AG04450 (cell line): ENCODE measurements at regions not wholly inside any gene's neighbourhood (a gene's known extent, or its start where the extent isn't known, plus 50 kb on each side); places are given as distances from the start of the nearest gene placed in this dataset.

Source experiments
- CTCF ChIA-PET: fragments of 300-600, 350-600 bp; formaldehyde crosslinking; extraction: SDS; loops from one replicate; lab custom pipeline; 2022; ENCODE audit warnings: antibody characterized with exemption, inconsistent platforms; lab: Charles Lee
- POLR2A ChIA-PET: fragments of 350-600 bp; formaldehyde crosslinking; extraction: SDS; loops from one replicate; lab custom pipeline; 2021; ENCODE audit warnings: antibody characterized with exemption, inconsistent platforms; lab: Yijun Ruan, JAX
- DNase-seq: peaks from one replicate; pipeline ENCODE4 v3.0.0-alpha.2; 2011; ENCODE audit warnings: low read depth, low spot score
- H3K27ac ChIP-seq: one replicate; pipeline ENCODE4 v1.5.1; 2012; ENCODE audit warnings: low read depth, low read length, control low read depth
- H3K27me3 ChIP-seq: one replicate; pipeline ENCODE4 v1.6.0; 2012; ENCODE audit warnings: low read length; ENCODE audit not compliant: control insufficient read depth, insufficient read depth
- H3K4me3 ChIP-seq: 2 replicates; pipeline ENCODE4 v1.5.1; 2011; ENCODE audit warnings: mild to moderate bottlenecking, low read depth, low read length, control low read depth
- H3K9me3 ChIP-seq: 2 replicates; pipeline ENCODE4 v1.5.1; 2012; ENCODE audit warnings: low read length; ENCODE audit not compliant: control insufficient read depth, insufficient read depth
- TF ChIP-seq, protein P1 (sequence below): IDR thresholded peaks from 2 replicates; pipeline ENCODE4 v1.5.1; 2011; ENCODE audit warnings: low read depth, low read length, control low read depth, inconsistent platforms

GRCh38 chr13:81846771-81847170 lies 1505.8 kb upstream of the SPRY2 start:
- CTCF ChIA-PET = no interaction called here
- H3K27ac ChIP-seq = no peak overlapping the region
- POLR2A ChIA-PET = no interaction called here
- H3K4me3 ChIP-seq = no peak overlapping the region
- no peak for DNase-seq
- TF ChIP-seq, protein P1, sequence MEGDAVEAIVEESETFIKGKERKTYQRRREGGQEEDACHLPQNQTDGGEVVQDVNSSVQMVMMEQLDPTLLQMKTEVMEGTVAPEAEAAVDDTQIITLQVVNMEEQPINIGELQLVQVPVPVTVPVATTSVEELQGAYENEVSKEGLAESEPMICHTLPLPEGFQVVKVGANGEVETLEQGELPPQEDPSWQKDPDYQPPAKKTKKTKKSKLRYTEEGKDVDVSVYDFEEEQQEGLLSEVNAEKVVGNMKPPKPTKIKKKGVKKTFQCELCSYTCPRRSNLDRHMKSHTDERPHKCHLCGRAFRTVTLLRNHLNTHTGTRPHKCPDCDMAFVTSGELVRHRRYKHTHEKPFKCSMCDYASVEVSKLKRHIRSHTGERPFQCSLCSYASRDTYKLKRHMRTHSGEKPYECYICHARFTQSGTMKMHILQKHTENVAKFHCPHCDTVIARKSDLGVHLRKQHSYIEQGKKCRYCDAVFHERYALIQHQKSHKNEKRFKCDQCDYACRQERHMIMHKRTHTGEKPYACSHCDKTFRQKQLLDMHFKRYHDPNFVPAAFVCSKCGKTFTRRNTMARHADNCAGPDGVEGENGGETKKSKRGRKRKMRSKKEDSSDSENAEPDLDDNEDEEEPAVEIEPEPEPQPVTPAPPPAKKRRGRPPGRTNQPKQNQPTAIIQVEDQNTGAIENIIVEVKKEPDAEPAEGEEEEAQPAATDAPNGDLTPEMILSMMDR = no peak
- no peaks in the 10 kb centered on the region for H3K27me3 ChIP-seq
- peaks cover 2% of the 10 kb centered on the region for H3K9me3 ChIP-seq

DNA sequence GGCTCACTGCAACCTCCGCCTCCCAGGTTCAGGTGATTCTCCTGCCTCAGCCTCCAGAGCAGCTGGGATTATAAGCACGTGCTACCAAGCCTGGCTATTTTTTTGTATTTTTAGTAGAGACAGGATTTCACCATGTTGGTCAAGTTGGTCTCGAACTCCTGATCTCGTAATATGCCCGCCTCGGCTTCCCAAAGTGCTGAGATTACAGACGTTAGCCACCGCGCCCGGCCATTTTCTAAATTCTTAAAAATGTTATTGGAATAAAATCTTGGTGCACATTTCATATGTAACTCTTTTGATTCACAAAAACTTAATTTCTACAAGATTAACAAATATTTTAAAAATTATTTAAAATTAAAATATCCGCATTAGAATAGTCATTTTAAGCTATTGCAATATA lies 1480.3 kb upstream of the SPRY2 start:
- Histone ChIP-seq H3K27ac (no peak overlapping the region), H3K4me3 (no peak overlapping the region), H3K9me3 (peaks cover 9% of the 10 kb centered on the region), H3K27me3 (no peaks in the 10 kb centered on the region)
- DNase-seq = no peak
- ChIA-PET CTCF (no interaction called here), POLR2A (no interaction called here)
- TF ChIP-seq, protein P1 = no peak

- Histone ChIP-seq H3K9me3 (no peaks in the 10 kb centered on the region), H3K27me3 (no peaks in the 10 kb centered on the region), H3K4me3 (no peak overlapping the region), H3K27ac (no peak overlapping the region)
- POLR2A ChIA-PET = no interaction called here
- CTCF ChIA-PET = no interaction called here
- no peak for DNase-seq
- TF ChIP-seq, protein P1 = no peak
These were observed 1459.5 kb upstream of the SPRY2 start for GRCh38 chr13:81800433-81800832.

DNA sequence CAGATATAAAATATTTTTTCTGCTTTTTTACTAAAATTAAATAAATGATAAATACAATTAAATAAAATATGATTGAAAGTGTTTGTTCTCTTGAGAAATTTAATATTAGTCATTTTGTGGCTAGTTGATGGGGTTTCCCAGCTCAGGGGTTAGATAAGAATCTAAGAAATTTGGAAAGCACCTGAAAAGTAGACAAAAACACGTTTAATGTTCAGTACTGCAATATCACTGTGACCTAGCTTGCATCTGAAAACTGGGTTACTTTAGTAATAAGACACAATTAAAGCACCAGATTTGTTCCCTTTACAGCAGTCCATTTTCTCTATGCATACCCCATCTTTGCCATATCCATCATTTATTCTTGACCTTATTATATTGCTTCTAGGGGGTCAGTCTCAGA lies 1454.8 kb upstream of the SPRY2 start:
- H3K27me3 ChIP-seq = no peaks in the 10 kb centered on the region
- POLR2A ChIA-PET = no interaction called here
- no peaks in the 10 kb centered on the region; the same call in 1 of the 2 replicates for H3K9me3 ChIP-seq
- no peak overlapping the region for H3K4me3 ChIP-seq
- H3K27ac ChIP-seq = no peak overlapping the region
- CTCF ChIA-PET = no interaction called here
- DNase-seq = no peak
- TF ChIP-seq, protein P1 = no peak

DNA sequence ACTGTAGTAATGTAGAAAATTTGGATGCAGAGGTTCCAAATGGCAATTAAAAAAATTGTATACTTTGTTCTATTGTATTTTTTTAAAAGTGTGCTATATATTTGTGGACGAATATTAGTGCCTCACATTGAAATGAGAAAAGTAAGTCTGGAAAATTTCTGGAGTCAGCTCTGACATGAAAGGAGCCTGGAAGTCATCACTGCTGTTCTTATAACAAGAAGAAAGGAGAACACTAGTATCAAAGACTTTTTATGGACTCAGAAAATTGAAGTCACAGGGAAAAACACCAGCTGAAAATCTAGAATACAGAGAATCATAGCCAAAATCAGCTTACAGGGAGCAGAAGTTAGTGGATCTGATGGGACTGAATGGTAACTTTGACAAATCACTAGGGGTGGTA lies 1450.7 kb upstream of the SPRY2 start:
- no peak overlapping the region for H3K4me3 ChIP-seq
- ChIA-PET CTCF (no interaction called here), POLR2A (no interaction called here)
- no peak for DNase-seq
- TF ChIP-seq, protein P1 = no peak
- no peaks in the 10 kb centered on the region; the same call in 1 of the 2 replicates for H3K9me3 ChIP-seq
- no peaks in the 10 kb centered on the region for H3K27me3 ChIP-seq
- H3K27ac ChIP-seq = no peak overlapping the region
